NT2/D1 (cell line): ENCODE measurements at regions not wholly inside any gene's neighbourhood (a gene's known extent, or its start where the extent isn't known, plus 50 kb on each side); places are given as distances from the start of the nearest gene placed in this dataset.

ENCODE experiments used
- DNase-seq: peaks from one replicate; pipeline ENCODE4 v3.0.0-alpha.2; 2011; ENCODE audit warnings: low read depth, low spot score
- H3K27me3 ChIP-seq: 2 replicates; pipeline ENCODE4 v1.6.0; 2011; ENCODE audit warnings: mild to moderate bottlenecking; ENCODE audit not compliant: insufficient read length, insufficient read depth
- H3K36me3 ChIP-seq: 2 replicates; pipeline ENCODE4 v1.6.1; 2011; ENCODE audit warnings: mild to moderate bottlenecking, low read length, mixed read lengths; ENCODE audit not compliant: insufficient read depth, insufficient read length
- H3K4me1 ChIP-seq: 2 replicates; pipeline ENCODE4 v1.5.1; 2011; ENCODE audit not compliant: insufficient read depth, insufficient read length
- H3K4me3 ChIP-seq: 2 replicates; pipeline ENCODE4 v1.5.1; 2011; ENCODE audit warnings: low read depth; ENCODE audit not compliant: insufficient read length
- H3K9ac ChIP-seq: 2 replicates; pipeline ENCODE4 v1.6.0; 2011; ENCODE audit warnings: low read depth; ENCODE audit not compliant: insufficient read length
- H3K9me3 ChIP-seq: 2 replicates; pipeline ENCODE4 v1.5.1; 2011; ENCODE audit warnings: mild to moderate bottlenecking, low read length; ENCODE audit not compliant: insufficient read depth
- SUZ12 ChIP-seq: IDR thresholded peaks from 2 replicates; pipeline ENCODE4 v1.6.1; 2011; ENCODE audit not compliant: insufficient read length, insufficient read depth; ENCODE audit errors: extremely low read depth
- YY1 ChIP-seq: IDR thresholded peaks from 2 replicates; pipeline ENCODE4 v1.6.1; 2011; ENCODE audit not compliant: insufficient read length, insufficient read depth
- ZNF274 ChIP-seq: IDR thresholded peaks from 2 replicates; pipeline ENCODE4 v1.6.1; 2011; ENCODE audit warnings: mild to moderate bottlenecking, low read depth, low read length

GRCh38 chr13:99809496-99809895 is 162.1 kb downstream of the ZIC5 start:
- Histone ChIP-seq H3K9ac (no peak overlapping the region), H3K4me3 (no peak overlapping the region), H3K9me3 (no peaks in the 10 kb centered on the region), H3K27me3 (no peaks in the 10 kb centered on the region), H3K4me1 (peaks cover 2% of the 10 kb centered on the region), H3K36me3 (no peaks in the 10 kb centered on the region)
- TF ChIP-seq ZNF274 (no peak), YY1 (no peak), SUZ12 (no peak)
- DNase-seq, result no peak

GRCh38 chr13:99808786-99809185 is 162.8 kb downstream of the ZIC5 start:
- H3K9me3 ChIP-seq, result no peaks in the 10 kb centered on the region
- DNase-seq, result no peak
- TF ChIP-seq ZNF274, result no peak
- TF ChIP-seq YY1, result no peak
- no peak for TF ChIP-seq SUZ12
- no peaks in the 10 kb centered on the region for H3K27me3 ChIP-seq
- H3K36me3 ChIP-seq, result no peaks in the 10 kb centered on the region
- peaks cover 2% of the 10 kb centered on the region for H3K4me1 ChIP-seq
- no peak overlapping the region for H3K4me3 ChIP-seq
- no peak overlapping the region for H3K9ac ChIP-seq

- H3K36me3 ChIP-seq, result no peaks in the 10 kb centered on the region
- DNase-seq, result no peak
Observed at GRCh38 chr13:99806671-99807070, 164.9 kb downstream of the ZIC5 start.

GRCh38 chr13:99805361-99805760 is 166.2 kb downstream of the ZIC5 start:
- TF ChIP-seq ZNF274 (no peak), YY1 (no peak), SUZ12 (no peak)
- no peak overlapping the region for H3K9ac ChIP-seq
- DNase-seq, result peak; percentile 57
- peaks cover 2% of the 10 kb centered on the region for H3K4me1 ChIP-seq
- H3K27me3 ChIP-seq, result no peaks in the 10 kb centered on the region
- H3K4me3 ChIP-seq, result no peak overlapping the region
- H3K9me3 ChIP-seq, result no peaks in the 10 kb centered on the region
- H3K36me3 ChIP-seq, result no peaks in the 10 kb centered on the region

More at GRCh38 chr13:99806671-99807070, 164.9 kb downstream of the ZIC5 start:
- Histone ChIP-seq H3K9ac (no peak overlapping the region), H3K4me3 (no peak overlapping the region), H3K9me3 (no peaks in the 10 kb centered on the region), H3K27me3 (no peaks in the 10 kb centered on the region), H3K4me1 (peaks cover 2% of the 10 kb centered on the region)
- TF ChIP-seq ZNF274, result no peak
- TF ChIP-seq YY1, result no peak
- no peak for TF ChIP-seq SUZ12

- TF ChIP-seq ZNF274 (no peak), YY1 (no peak), SUZ12 (no peak)
- H3K9me3 ChIP-seq, result peaks cover 5% of the 10 kb centered on the region; the same call in 1 of the 2 replicates
- H3K9ac ChIP-seq, result no peak overlapping the region
- H3K27me3 ChIP-seq, result no peaks in the 10 kb centered on the region
- DNase-seq, result no peak
- H3K4me1 ChIP-seq, result peaks cover 2% of the 10 kb centered on the region
- H3K36me3 ChIP-seq, result no peaks in the 10 kb centered on the region
- H3K4me3 ChIP-seq, result no peak overlapping the region
Observed at GRCh38 chr13:99803141-99803540, 168.4 kb downstream of the ZIC5 start.

- H3K9ac ChIP-seq, result no peak overlapping the region
- H3K27me3 ChIP-seq, result no peaks in the 10 kb centered on the region
- H3K4me3 ChIP-seq, result no peak overlapping the region
- H3K36me3 ChIP-seq, result no peaks in the 10 kb centered on the region
- H3K4me1 ChIP-seq, result peaks cover 2% of the 10 kb centered on the region
- no peak for DNase-seq
- TF ChIP-seq ZNF274 (no peak), YY1 (no peak), SUZ12 (no peak)
- peaks cover 5% of the 10 kb centered on the region; the same call in 1 of the 2 replicates for H3K9me3 ChIP-seq
Observed at GRCh38 chr13:99802416-99802815, 169.2 kb downstream of the ZIC5 start.

GRCh38 chr13:99800951-99801350 is 170.6 kb downstream of the ZIC5 start:
- Histone ChIP-seq H3K36me3 (no peaks in the 10 kb centered on the region), H3K9ac (no peak overlapping the region), H3K27me3 (no peaks in the 10 kb centered on the region), H3K4me1 (peaks cover 2% of the 10 kb centered on the region), H3K9me3 (peaks cover 5% of the 10 kb centered on the region; the same call in 1 of the 2 replicates), H3K4me3 (no peak overlapping the region)
- no peak for TF ChIP-seq YY1
- TF ChIP-seq SUZ12, result no peak
- no peak for TF ChIP-seq ZNF274
- DNase-seq, result peak; percentile 40

- no peak for TF ChIP-seq SUZ12
- TF ChIP-seq ZNF274, result no peak
- TF ChIP-seq YY1, result no peak
- Histone ChIP-seq H3K9me3 (peaks cover 5% of the 10 kb centered on the region; the same call in 1 of the 2 replicates), H3K4me1 (peaks cover 2% of the 10 kb centered on the region), H3K9ac (no peak overlapping the region), H3K36me3 (no peaks in the 10 kb centered on the region), H3K4me3 (no peak overlapping the region), H3K27me3 (no peaks in the 10 kb centered on the region)
- no peak for DNase-seq
Observed at GRCh38 chr13:99800011-99800410, 171.6 kb downstream of the ZIC5 start.
